GM21619 (cell line): ENCODE measurements at regions not wholly inside any gene's neighbourhood (a gene's known extent, or its start where the extent isn't known, plus 50 kb on each side); places are given as distances from the start of the nearest gene placed in this dataset.

Experiments
- ATAC-seq: cut with Tn5 transposase; IDR thresholded peaks from one replicate; pipeline ENCODE4 v1.9.1; 2021; ENCODE audit not compliant: unreplicated experiment

GRCh38 chr5:174607916-174608315 lies 116.5 kb upstream of the MSX2 start:
- no peak for ATAC-seq

DNA sequence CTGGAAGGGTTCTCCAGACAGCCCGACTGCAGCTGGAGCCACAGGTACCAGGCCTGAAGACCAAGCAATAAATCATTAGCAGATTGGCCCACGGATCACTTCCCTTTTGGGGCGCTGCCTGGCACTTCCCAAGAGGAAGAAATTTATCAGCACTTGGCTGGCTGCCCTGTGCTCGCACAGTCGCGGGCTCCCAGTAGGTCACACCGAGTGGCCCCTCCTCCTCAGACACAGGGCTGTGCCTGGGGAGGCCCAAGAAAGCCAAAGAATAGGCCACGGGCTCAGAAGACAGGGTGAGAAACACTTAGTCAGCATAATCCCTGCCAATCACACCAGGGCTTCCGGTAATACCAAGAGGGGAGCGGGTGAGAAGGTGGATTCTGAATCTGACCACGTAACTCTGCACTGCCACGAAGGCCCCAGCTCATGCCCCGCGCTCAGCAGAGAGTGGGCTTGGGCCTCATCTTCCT lies 115.7 kb upstream of the MSX2 start:
- ATAC-seq: no peak

GRCh38 chr5:174609116-174609515 lies 115.3 kb upstream of the MSX2 start:
- no peak for ATAC-seq

- ATAC-seq: no peak
Measured at GRCh38 chr5:174610968-174611367, 113.4 kb upstream of the MSX2 start.

- ATAC-seq: no peak
Measured at GRCh38 chr5:174612686-174613085, 111.7 kb upstream of the MSX2 start.

GRCh38 chr5:174614500-174615135 lies 109.8 kb upstream of the MSX2 start:
- ATAC-seq: no peak

- no peak for ATAC-seq
Measured at GRCh38 chr5:174616036-174616435, 108.3 kb upstream of the MSX2 start.

DNA sequence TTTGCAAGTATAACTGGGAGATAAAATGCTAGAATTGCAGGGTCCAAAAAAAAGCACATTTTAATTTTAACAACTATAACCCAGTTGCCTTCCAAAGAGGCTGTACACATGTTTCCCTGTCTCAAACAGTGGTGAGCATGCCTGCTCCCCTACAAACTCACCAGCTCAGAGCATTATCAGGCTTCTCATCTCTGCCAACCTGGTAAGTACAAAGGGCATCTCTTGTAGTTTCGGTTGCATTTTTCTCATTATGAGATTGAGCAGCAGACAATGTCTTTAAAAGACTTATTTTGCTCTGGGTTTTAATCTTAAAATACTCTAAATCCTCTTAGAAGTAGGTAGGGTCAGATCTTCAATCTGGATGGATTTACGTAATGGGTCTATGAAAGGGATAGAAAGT lies 107.1 kb upstream of the MSX2 start:
- no peak for ATAC-seq

- no peak for ATAC-seq
Measured at GRCh38 chr5:174617910-174618309, 106.5 kb upstream of the MSX2 start.

DNA sequence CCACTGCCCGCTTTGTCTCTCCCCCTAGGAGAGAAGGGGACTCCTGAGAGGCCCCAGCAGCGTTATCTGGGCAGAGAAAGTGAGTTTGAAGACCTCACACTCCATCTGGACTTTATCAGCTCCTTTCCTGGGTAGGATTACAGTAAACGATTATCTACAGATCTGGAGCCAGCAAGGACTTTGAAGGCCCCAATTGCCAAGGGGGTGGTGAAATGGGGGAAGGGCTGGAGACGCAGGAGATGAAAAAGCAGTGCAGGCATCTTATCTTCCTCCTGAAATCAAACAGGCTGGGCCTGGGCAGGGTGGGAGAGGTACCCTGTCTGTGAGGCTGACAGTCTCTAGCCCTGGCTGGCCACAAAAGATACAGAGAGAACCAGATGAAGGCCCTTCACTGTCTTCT lies 105.8 kb upstream of the MSX2 start:
- no peak for ATAC-seq

DNA sequence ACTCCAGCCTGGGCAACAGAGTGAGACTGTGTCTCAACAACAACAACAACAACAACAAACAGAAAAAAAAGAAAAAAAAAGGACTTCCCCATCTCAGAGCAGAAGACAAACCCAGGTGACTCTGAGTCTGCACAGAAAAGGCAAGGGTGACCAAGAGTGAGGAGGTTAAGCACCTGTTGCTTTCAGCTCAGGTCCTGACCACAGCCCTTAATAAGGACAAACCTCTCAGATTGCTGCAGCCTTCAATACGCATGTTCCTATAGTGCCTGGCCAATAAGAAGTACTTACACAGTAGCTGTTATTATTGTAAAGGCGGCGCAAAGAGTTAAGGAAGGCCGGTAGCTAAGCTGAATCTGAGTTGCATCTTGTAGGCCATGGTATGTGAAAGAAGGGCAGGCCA lies 102.3 kb upstream of the MSX2 start:
- ATAC-seq: no peak

GRCh38 chr5:174623018-174623417 lies 101.4 kb upstream of the MSX2 start:
- no peak for ATAC-seq

DNA sequence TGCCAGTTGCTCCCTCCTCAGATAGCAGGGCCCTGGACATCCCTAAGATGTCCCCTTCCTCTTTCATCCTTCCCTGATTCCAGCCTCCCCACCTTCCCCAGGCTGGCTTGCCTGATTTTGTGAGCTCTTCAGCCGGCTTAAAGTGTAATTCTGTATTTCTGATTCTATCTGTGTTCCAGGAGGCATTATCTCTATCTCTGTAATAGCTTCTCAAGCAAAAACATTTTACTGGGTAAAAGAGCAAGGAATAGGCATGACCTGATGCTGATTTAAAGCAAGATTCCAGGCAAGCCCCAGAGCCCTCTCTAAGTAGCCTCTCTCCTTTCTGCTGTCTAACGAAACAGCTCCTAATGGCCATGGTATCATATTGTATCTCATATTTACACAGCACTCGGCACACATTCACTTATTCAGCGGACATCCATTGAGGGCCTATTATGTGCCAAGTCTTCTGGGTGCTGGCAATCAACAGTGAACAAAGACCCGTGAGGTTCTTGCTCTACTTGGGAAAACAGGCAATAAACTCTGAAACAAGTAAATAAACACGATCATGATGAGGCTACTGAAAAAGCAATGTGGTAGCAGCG lies 100.9 kb upstream of the MSX2 start:
- no peak for ATAC-seq

DNA sequence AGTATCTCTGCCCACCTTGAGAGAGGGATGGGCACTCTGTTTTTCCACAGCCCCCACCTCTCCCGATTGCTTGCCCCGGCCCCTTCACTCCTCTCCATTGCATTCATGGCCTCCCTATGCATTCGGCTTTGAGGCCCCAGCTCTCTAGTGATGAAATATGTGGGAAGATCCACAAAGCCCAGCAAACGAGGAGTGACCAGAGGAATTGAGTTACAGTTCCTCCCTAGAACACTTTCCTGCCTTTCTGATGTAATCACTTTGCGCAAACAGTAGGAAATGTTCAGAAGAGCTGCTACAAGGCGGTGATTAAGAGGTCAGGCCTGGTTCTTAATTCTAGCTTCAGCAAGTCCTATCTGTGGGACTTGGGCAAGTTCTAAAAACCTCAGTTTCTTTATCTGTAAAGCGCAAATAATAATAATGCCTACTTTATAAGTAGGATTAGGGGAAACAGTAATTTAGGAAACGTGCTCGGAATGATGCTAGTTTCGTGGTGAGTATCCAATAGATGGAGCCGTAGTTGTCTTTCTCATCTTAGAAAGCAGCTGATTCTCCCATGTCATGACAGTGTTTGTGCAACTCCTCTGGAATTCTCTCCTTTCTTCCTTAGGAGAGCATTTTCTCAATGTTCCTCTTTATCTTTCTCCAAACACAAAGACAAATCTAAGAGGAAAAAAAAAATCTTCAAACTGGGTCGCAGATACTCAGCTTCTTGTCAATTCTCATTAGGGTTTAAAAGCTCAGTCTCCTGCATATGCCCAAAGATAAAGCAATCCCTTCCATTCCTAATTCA lies 99.5 kb upstream of the MSX2 start:
- no peak for ATAC-seq

- no peak for ATAC-seq
Measured at GRCh38 chr5:174625591-174626350, 98.6 kb upstream of the MSX2 start.

- no peak for ATAC-seq
Measured at GRCh38 chr5:174626369-174626920, 97.9 kb upstream of the MSX2 start.

DNA sequence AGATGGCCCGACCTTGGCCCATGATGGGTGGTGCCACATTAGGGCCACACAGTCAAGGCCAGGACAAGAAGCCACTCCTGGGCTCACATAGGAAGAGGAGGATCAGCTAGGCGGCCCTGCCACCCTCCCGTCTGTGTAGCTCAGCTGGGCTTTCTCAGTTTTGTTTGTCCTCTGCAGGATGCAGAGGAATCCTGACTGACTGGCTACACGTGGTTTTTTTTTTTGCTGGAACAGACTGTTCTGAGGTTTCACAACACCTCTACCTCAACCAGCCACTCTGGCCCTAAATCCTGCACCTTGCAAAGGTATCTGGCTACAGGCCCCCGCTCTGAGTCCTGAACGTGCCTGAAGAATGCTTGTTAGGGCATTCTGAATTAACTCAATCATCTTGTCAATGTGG lies 88.3 kb upstream of the MSX2 start:
- no peak for ATAC-seq

DNA sequence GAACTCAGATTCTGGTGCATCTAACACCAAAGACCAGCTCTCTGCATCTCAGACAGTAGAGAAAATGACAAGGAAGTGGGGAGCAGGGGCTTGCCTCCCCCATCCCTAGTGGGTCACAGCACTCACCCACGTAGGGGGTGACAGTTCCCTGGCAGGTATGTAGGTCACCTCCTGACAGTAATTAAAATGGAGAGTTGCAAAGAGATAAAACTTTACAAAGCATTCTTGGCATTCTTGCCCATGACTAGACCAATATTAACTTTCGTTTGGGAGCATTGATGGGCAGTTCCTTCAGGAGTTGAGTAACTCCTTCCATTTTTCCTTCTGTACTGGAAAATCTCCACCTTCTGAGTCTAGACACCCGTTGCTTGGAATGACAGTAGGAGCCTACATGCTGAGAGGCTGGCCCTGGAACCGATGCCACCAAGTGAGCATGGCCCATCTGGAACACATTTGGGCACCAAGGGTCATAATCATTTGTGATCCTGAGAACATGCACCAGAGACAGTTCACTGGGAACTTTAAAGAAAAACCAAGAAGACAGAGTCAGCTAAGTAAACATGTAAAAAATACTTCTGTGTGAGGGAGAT lies 81.5 kb upstream of the MSX2 start:
- no peak for ATAC-seq

DNA sequence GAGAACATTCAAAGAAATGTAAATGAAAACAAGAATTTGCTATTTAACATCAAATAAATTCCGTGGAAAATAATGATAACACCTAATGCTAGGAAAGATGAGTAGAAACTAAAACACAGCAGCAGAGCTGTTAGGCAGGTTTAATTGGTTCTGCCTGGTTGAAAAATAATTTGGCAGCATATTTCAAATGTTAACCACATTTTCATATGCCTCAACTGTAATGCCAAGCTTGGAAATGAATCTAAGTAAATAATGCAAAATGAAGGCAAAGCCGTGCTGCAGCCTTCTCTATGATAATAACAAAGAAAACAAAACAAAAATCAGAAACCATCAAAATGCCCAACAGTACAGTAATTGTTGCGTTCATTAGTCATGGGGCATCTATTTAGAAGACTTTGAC lies 79.9 kb upstream of the MSX2 start:
- ATAC-seq: no peak

GRCh38 chr5:174644923-174645322 lies 79.5 kb upstream of the MSX2 start:
- no peak for ATAC-seq

DNA sequence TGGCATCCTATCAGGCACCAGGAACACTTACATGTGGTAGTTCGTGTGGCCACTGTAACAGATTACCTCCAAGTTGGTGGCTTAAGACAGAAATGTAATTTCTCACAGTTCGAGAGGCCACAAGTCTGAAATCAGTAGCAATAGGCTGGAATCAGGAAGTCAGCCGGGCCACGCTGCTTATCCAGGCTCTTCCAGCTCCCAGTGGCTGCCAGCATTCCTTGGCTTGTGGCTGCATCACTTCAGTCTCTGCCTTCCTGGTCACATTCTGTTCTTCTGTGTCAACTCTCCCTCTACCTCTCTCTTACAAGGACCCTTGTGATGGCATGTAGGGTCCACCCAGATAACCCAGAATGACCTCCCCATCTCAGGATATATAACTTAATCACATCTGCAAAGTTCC lies 78.7 kb upstream of the MSX2 start:
- ATAC-seq: no peak
